ENCODE measurements at regions not wholly inside any gene's neighbourhood (a gene's known extent, or its start where the extent isn't known, plus 50 kb on each side); places are given as distances from the start of the nearest gene placed in this dataset.

- no peak for DNase-seq
Observed at GRCh38 chr9:75623462-75623861, 267.0 kb upstream of the PCSK5 start.

GRCh38 chr9:75624998-75625397 is 265.5 kb upstream of the PCSK5 start:
- DNase-seq: no peak

GRCh38 chr9:75626860-75627259 is 263.6 kb upstream of the PCSK5 start:
- no peak for DNase-seq

- DNase-seq: no peak
Observed at GRCh38 chr9:75628952-75629351, 261.5 kb upstream of the PCSK5 start.

- DNase-seq: no peak
Observed at GRCh38 chr9:75633451-75634057, 256.9 kb upstream of the PCSK5 start.

- no peak for DNase-seq
Observed at GRCh38 chr9:75636427-75637045, 253.9 kb upstream of the PCSK5 start.

GRCh38 chr9:75639971-75640610 is 250.4 kb upstream of the PCSK5 start:
- DNase-seq: no peak

- no peak for DNase-seq
Observed at GRCh38 chr9:75642522-75642921, 248.0 kb upstream of the PCSK5 start.

GRCh38 chr9:75644649-75645048 is 245.8 kb upstream of the PCSK5 start:
- DNase-seq: no peak

- DNase-seq: no peak
Observed at GRCh38 chr9:75648034-75648433, 242.4 kb upstream of the PCSK5 start.

GRCh38 chr9:75649060-75649459 is 241.4 kb upstream of the PCSK5 start:
- DNase-seq: no peak

GRCh38 chr9:75651709-75652108 is 238.8 kb upstream of the PCSK5 start:
- no peak for DNase-seq

GRCh38 chr9:75653335-75653734 is 237.1 kb upstream of the PCSK5 start:
- DNase-seq: no peak

- DNase-seq: no peak
Observed at GRCh38 chr9:75653750-75654149, 236.7 kb upstream of the PCSK5 start.

- no peak for DNase-seq
Observed at GRCh38 chr9:75657015-75657414, 233.5 kb upstream of the PCSK5 start.

- no peak for DNase-seq
Observed at GRCh38 chr9:75658301-75658905, 232.1 kb upstream of the PCSK5 start.

GRCh38 chr9:75664597-75664996 is 225.9 kb upstream of the PCSK5 start:
- DNase-seq: no peak

GRCh38 chr9:75666856-75667554 is 223.5 kb upstream of the PCSK5 start:
- DNase-seq: no peak

GRCh38 chr9:75669721-75670120 is 220.8 kb upstream of the PCSK5 start:
- DNase-seq: no peak

GRCh38 chr9:75671354-75671753 is 219.1 kb upstream of the PCSK5 start:
- DNase-seq: no peak

- DNase-seq: no peak
Observed at GRCh38 chr9:75672478-75672877, 218.0 kb upstream of the PCSK5 start.

GRCh38 chr9:75683591-75683990 is 206.9 kb upstream of the PCSK5 start:
- no peak for DNase-seq

GRCh38 chr9:75685062-75685461 is 205.4 kb upstream of the PCSK5 start:
- no peak for DNase-seq

Measured in left hindlimb (tissue), 1 donor.